ENCODE measurements at regions not wholly inside any gene's neighbourhood (a gene's known extent, or its start where the extent isn't known, plus 50 kb on each side); places are given as distances from the start of the nearest gene placed in this dataset.

GRCh38 chr3:102974333-102974732 is 539.5 kb downstream of the ZPLD1 start:
- Histone ChIP-seq H3K9me3 (ENCODE audit: control insufficient read depth, low read length) (no peaks in the 10 kb centered on the region), H3K4me1 (ENCODE audit: control insufficient read depth, insufficient read depth, low read length, poor library complexity, severe bottlenecking) (no peaks in the 10 kb centered on the region), H3K27ac (ENCODE audit: low read depth, low read length, severe bottlenecking) (no peak overlapping the region), H3K4me3 (ENCODE audit: extremely low read depth, insufficient read depth, low read length, poor library complexity, severe bottlenecking) (no peak overlapping the region), H3K36me3 (ENCODE audit: control insufficient read depth, insufficient read depth, low read length) (no peaks in the 10 kb centered on the region)
- 100% methylated on average over 2 of the region's 2 CpGs; no CpG with 5 or more reads in 1 of the 2 experiments for WGBS, 2 experiments (ENCODE audit: insufficient coverage in 2 of 2)

GRCh38 chr3:102979191-102979590 is 544.4 kb downstream of the ZPLD1 start:
- Histone ChIP-seq H3K9me3 (ENCODE audit: control insufficient read depth, low read length) (no peaks in the 10 kb centered on the region), H3K4me3 (ENCODE audit: extremely low read depth, insufficient read depth, low read length, poor library complexity, severe bottlenecking) (no peak overlapping the region), H3K27ac (ENCODE audit: low read depth, low read length, severe bottlenecking) (no peak overlapping the region), H3K4me1 (ENCODE audit: control insufficient read depth, insufficient read depth, low read length, poor library complexity, severe bottlenecking) (no peaks in the 10 kb centered on the region), H3K36me3 (ENCODE audit: control insufficient read depth, insufficient read depth, low read length) (no peaks in the 10 kb centered on the region)

GRCh38 chr3:102979682-102980354 is 545.0 kb downstream of the ZPLD1 start:
- H3K27ac ChIP-seq (ENCODE audit: low read depth, low read length, severe bottlenecking) = no peak overlapping the region
- no peaks in the 10 kb centered on the region for H3K4me1 ChIP-seq (ENCODE audit: control insufficient read depth, insufficient read depth, low read length, poor library complexity, severe bottlenecking)
- H3K9me3 ChIP-seq (ENCODE audit: control insufficient read depth, low read length) = no peaks in the 10 kb centered on the region
- 56 to 90% methylated on average over 1 to 3 of the region's 4 CpGs for WGBS, 2 experiments (ENCODE audit: insufficient coverage in 2 of 2)
- no peaks in the 10 kb centered on the region for H3K36me3 ChIP-seq (ENCODE audit: control insufficient read depth, insufficient read depth, low read length)
- no peak overlapping the region for H3K4me3 ChIP-seq (ENCODE audit: extremely low read depth, insufficient read depth, low read length, poor library complexity, severe bottlenecking)

GRCh38 chr3:102980355-102980696 is 545.5 kb downstream of the ZPLD1 start:
- Histone ChIP-seq H3K27ac (ENCODE audit: low read depth, low read length, severe bottlenecking) (no peak overlapping the region), H3K4me3 (ENCODE audit: extremely low read depth, insufficient read depth, low read length, poor library complexity, severe bottlenecking) (no peak overlapping the region)
- no CpG with 5 or more reads among the region's 1 CpG for WGBS, 2 experiments (ENCODE audit: insufficient coverage in 2 of 2)

GRCh38 chr3:103002425-103003176 is 567.8 kb downstream of the ZPLD1 start:
- WGBS, 2 experiments (ENCODE audit: insufficient coverage in 2 of 2) = 93 to 100% methylated on average over 1 to 2 of the region's 6 CpGs
- Histone ChIP-seq H3K27ac (ENCODE audit: low read depth, low read length, severe bottlenecking) (no peak overlapping the region), H3K4me3 (ENCODE audit: extremely low read depth, insufficient read depth, low read length, poor library complexity, severe bottlenecking) (no peak overlapping the region), H3K36me3 (ENCODE audit: control insufficient read depth, insufficient read depth, low read length) (no peaks in the 10 kb centered on the region), H3K9me3 (ENCODE audit: control insufficient read depth, low read length) (no peaks in the 10 kb centered on the region), H3K4me1 (ENCODE audit: control insufficient read depth, insufficient read depth, low read length, poor library complexity, severe bottlenecking) (no peaks in the 10 kb centered on the region)

More at GRCh38 chr3:102980355-102980696, 545.5 kb downstream of the ZPLD1 start:
- Histone ChIP-seq H3K4me1 (ENCODE audit: control insufficient read depth, insufficient read depth, low read length, poor library complexity, severe bottlenecking) (no peaks in the 10 kb centered on the region), H3K9me3 (ENCODE audit: control insufficient read depth, low read length) (no peaks in the 10 kb centered on the region), H3K36me3 (ENCODE audit: control insufficient read depth, insufficient read depth, low read length) (no peaks in the 10 kb centered on the region)

GRCh38 chr3:103006526-103007183 is 571.8 kb downstream of the ZPLD1 start:
- Histone ChIP-seq H3K27ac (ENCODE audit: low read depth, low read length, severe bottlenecking) (no peak overlapping the region), H3K36me3 (ENCODE audit: control insufficient read depth, insufficient read depth, low read length) (no peaks in the 10 kb centered on the region), H3K9me3 (ENCODE audit: control insufficient read depth, low read length) (no peaks in the 10 kb centered on the region), H3K4me3 (ENCODE audit: extremely low read depth, insufficient read depth, low read length, poor library complexity, severe bottlenecking) (no peak overlapping the region), H3K4me1 (ENCODE audit: control insufficient read depth, insufficient read depth, low read length, poor library complexity, severe bottlenecking) (no peaks in the 10 kb centered on the region)
- 100% methylated on average over 2 to 3 of the region's 4 CpGs for WGBS, 2 experiments (ENCODE audit: insufficient coverage in 2 of 2)

GRCh38 chr3:103009609-103010008 is 574.8 kb downstream of the ZPLD1 start:
- H3K9me3 ChIP-seq (ENCODE audit: control insufficient read depth, low read length) = no peaks in the 10 kb centered on the region
- H3K4me1 ChIP-seq (ENCODE audit: control insufficient read depth, insufficient read depth, low read length, poor library complexity, severe bottlenecking) = no peaks in the 10 kb centered on the region
- no peaks in the 10 kb centered on the region for H3K36me3 ChIP-seq (ENCODE audit: control insufficient read depth, insufficient read depth, low read length)
- H3K27ac ChIP-seq (ENCODE audit: low read depth, low read length, severe bottlenecking) = no peak overlapping the region
- H3K4me3 ChIP-seq (ENCODE audit: extremely low read depth, insufficient read depth, low read length, poor library complexity, severe bottlenecking) = no peak overlapping the region

- no peaks in the 10 kb centered on the region for H3K9me3 ChIP-seq (ENCODE audit: control insufficient read depth, low read length)
- H3K27ac ChIP-seq (ENCODE audit: low read depth, low read length, severe bottlenecking) = no peak overlapping the region
- no peak overlapping the region for H3K4me3 ChIP-seq (ENCODE audit: extremely low read depth, insufficient read depth, low read length, poor library complexity, severe bottlenecking)
- no peaks in the 10 kb centered on the region for H3K4me1 ChIP-seq (ENCODE audit: control insufficient read depth, insufficient read depth, low read length, poor library complexity, severe bottlenecking)
- no peaks in the 10 kb centered on the region for H3K36me3 ChIP-seq (ENCODE audit: control insufficient read depth, insufficient read depth, low read length)
Measured at GRCh38 chr3:103025880-103026279, 591.1 kb downstream of the ZPLD1 start.

GRCh38 chr3:103033841-103034240 is 599.0 kb downstream of the ZPLD1 start:
- Histone ChIP-seq H3K27ac (ENCODE audit: low read depth, low read length, severe bottlenecking) (no peak overlapping the region), H3K4me1 (ENCODE audit: control insufficient read depth, insufficient read depth, low read length, poor library complexity, severe bottlenecking) (no peaks in the 10 kb centered on the region), H3K36me3 (ENCODE audit: control insufficient read depth, insufficient read depth, low read length) (no peaks in the 10 kb centered on the region), H3K9me3 (ENCODE audit: control insufficient read depth, low read length) (no peaks in the 10 kb centered on the region), H3K4me3 (ENCODE audit: extremely low read depth, insufficient read depth, low read length, poor library complexity, severe bottlenecking) (no peak overlapping the region)
- WGBS, 2 experiments (ENCODE audit: insufficient coverage in 2 of 2) = no CpG with 5 or more reads among the region's 2 CpGs

GRCh38 chr3:103047640-103048039 is 612.8 kb downstream of the ZPLD1 start:
- WGBS, 2 experiments (ENCODE audit: insufficient coverage in 2 of 2) = no CpG with 5 or more reads among the region's 2 CpGs
- Histone ChIP-seq H3K9me3 (ENCODE audit: control insufficient read depth, low read length) (peaks cover 4% of the 10 kb centered on the region), H3K4me3 (ENCODE audit: extremely low read depth, insufficient read depth, low read length, poor library complexity, severe bottlenecking) (no peak overlapping the region), H3K27ac (ENCODE audit: low read depth, low read length, severe bottlenecking) (no peak overlapping the region), H3K36me3 (ENCODE audit: control insufficient read depth, insufficient read depth, low read length) (no peaks in the 10 kb centered on the region), H3K4me1 (ENCODE audit: control insufficient read depth, insufficient read depth, low read length, poor library complexity, severe bottlenecking) (peaks cover 22% of the 10 kb centered on the region)
